BJ (cell line): ENCODE measurements at regions not wholly inside any gene's neighbourhood (a gene's known extent, or its start where the extent isn't known, plus 50 kb on each side); places are given as distances from the start of the nearest gene placed in this dataset.
"Not testable (repeated sequence)": the region's sequence is repeated elsewhere in the genome, so short reads cannot be mapped to it uniquely, and the experiment has no call there.

Experiments
- CTCF ChIA-PET: fragments of 350-600 bp; formaldehyde crosslinking; extraction: SDS; loops from one replicate; lab custom pipeline; 2021; ENCODE audit warnings: antibody characterized with exemption, inconsistent platforms; lab: Yijun Ruan, JAX
- POLR2A ChIA-PET: fragments of 300-600 bp; sonication (Branson Sonifier 250); formaldehyde crosslinking; extraction: SDS; loops from one replicate; lab custom pipeline; 2021; ENCODE audit warnings: antibody characterized with exemption; lab: Charles Lee
- DNase-seq: peaks from one replicate; pipeline ENCODE4 v3.0.0-alpha.2; 2011; ENCODE audit warnings: low read depth
- H3K27me3 ChIP-seq: 2 replicates; pipeline ENCODE4 v1.6.0; 2011; ENCODE audit warnings: low read length; ENCODE audit not compliant: control insufficient read depth, insufficient read depth
- H3K36me3 ChIP-seq: 2 replicates; pipeline ENCODE4 v1.5.1; 2011; ENCODE audit warnings: low read length; ENCODE audit not compliant: control insufficient read depth, insufficient read depth
- H3K4me3 ChIP-seq: 2 replicates; pipeline ENCODE4 v1.5.1; 2011; ENCODE audit warnings: low read depth, mild to moderate bottlenecking, control low read depth, low read length
- TF ChIP-seq, protein P1 (sequence below): IDR thresholded peaks from 2 replicates; pipeline ENCODE4 v1.5.1; 2011; ENCODE audit warnings: low read depth, mild to moderate bottlenecking, control low read depth, inconsistent platforms, low read length, moderate library complexity; ENCODE audit not compliant: insufficient read depth

DNA sequence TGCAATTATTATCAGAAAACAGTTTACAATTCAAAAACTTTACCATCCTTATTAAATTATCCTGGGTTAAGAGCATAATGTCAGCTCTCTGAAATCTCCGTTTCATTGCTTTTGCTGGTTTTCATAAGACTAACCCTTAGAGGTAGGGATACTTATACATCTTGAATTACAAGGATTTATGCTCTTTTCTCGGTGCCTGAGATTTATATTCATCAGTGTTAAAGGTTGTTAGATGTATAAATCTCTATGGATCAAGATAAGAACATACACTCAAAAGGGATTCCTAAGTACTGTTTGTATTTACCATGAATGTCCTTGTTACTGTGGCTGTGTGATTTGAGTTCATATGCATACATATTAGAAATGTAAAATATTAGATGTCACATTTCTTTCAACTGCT lies 684.7 kb downstream of the EFNA5 start:
- ChIA-PET POLR2A (no interaction called here), CTCF (no interaction called here)
- H3K4me3 ChIP-seq, result no peak overlapping the region
- no peaks in the 10 kb centered on the region for H3K27me3 ChIP-seq
- TF ChIP-seq, protein P1, sequence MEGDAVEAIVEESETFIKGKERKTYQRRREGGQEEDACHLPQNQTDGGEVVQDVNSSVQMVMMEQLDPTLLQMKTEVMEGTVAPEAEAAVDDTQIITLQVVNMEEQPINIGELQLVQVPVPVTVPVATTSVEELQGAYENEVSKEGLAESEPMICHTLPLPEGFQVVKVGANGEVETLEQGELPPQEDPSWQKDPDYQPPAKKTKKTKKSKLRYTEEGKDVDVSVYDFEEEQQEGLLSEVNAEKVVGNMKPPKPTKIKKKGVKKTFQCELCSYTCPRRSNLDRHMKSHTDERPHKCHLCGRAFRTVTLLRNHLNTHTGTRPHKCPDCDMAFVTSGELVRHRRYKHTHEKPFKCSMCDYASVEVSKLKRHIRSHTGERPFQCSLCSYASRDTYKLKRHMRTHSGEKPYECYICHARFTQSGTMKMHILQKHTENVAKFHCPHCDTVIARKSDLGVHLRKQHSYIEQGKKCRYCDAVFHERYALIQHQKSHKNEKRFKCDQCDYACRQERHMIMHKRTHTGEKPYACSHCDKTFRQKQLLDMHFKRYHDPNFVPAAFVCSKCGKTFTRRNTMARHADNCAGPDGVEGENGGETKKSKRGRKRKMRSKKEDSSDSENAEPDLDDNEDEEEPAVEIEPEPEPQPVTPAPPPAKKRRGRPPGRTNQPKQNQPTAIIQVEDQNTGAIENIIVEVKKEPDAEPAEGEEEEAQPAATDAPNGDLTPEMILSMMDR, result no peak
- no peaks in the 10 kb centered on the region for H3K36me3 ChIP-seq
- DNase-seq, result no peak

DNA sequence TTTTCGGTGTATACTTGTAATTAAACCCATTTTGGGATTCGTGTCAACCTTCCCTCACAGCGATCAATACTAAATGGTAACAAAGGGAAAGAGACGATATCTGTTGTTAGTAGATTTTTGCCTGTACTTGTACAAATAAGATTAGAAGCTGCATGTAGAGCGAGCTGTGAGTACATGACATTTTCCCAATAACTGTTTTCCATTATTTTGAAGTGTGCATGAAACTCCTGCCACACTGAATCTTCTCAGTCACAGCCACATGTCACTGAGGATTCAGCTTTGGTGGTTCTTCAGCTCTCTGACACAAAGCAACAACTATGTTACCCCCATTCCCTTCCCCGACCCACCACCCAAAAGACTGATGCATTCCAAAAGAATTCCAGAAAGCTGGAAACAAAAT lies 685.6 kb downstream of the EFNA5 start:
- H3K36me3 ChIP-seq, result no peaks in the 10 kb centered on the region
- TF ChIP-seq, protein P1, result no peak
- H3K27me3 ChIP-seq, result no peaks in the 10 kb centered on the region
- ChIA-PET POLR2A (no interaction called here), CTCF (no interaction called here)
- no peak for DNase-seq
- no peak overlapping the region for H3K4me3 ChIP-seq

DNA sequence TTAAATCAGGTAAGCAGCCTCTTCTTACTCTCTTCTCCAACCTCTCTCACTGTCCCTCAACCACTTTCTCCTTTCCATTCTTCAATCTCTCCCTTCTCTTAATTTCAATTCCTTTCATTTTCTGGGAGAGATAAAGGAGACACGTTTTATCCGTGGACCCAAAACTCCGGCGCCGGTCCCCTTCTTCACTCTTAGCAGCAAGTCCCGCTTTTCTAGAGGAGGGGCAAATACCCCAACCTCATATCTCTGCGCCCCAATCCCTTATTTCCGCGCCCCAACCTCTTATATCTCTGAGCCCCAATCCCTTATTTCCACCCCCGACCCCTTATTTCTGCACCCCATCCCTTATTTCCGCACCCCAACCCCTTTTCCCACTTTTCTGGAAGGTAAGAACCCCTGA lies 691.6 kb downstream of the EFNA5 start:
- CTCF ChIA-PET, result not testable (repeated sequence)

DNA sequence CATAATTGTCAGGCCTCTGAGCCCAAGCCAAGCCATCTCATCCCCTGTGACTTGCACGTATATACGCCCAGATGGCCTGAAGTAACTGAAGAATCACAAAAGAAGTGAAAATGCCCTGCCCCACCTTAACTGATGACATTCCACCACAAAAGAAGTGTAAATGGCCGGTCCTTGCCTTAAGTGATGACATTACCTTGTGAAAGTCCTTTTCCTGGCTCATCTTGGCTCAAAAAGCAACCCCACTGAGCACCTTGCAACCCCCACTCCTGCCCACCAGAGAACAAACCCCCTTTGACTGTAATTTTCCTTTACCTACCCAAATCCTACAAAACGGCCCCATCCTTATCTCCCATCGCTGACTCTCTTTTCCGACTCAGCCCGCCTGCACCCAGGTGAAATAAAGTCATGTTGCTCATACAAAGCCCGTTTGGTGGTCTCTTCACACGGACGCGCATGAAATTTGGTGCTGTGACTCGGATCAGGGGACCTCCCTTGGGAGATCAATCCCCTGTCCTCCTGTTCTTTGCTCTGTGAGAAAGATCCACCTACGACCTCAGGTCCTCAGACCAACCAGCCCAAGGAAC lies 692.1 kb downstream of the EFNA5 start:
- H3K4me3 ChIP-seq, DNase-seq, H3K27me3 ChIP-seq, H3K36me3 ChIP-seq, POLR2A ChIA-PET, CTCF ChIA-PET: not testable (repeated sequence)

More for the DNA sequence above, 691.6 kb downstream of the EFNA5 start:
- H3K27me3 ChIP-seq, POLR2A ChIA-PET, DNase-seq, H3K4me3 ChIP-seq, H3K36me3 ChIP-seq: not testable (repeated sequence)

DNA sequence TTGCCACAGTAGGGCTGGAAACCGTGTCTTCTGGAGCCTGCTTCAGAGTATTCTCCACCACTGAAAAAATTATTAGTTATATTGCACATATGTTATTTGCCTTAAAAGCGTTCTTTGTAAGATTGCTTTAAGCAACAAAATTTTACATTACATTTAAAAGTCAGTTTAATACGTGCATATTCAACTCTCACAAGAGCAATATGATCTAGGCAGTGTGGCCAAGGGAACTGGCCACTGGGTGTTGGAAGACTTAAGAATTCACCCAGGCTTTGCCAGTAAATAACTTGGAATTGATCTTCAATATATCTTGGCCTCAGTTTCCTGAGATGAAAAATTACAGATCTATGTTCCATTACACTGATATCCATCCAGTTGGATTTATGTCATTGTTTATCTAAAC lies 694.4 kb downstream of the EFNA5 start:
- Histone ChIP-seq H3K27me3 (no peaks in the 10 kb centered on the region), H3K36me3 (no peaks in the 10 kb centered on the region), H3K4me3 (no peak overlapping the region)
- TF ChIP-seq, protein P1, result no peak
- no peak for DNase-seq
- ChIA-PET POLR2A (no interaction called here), CTCF (no interaction called here)

DNA sequence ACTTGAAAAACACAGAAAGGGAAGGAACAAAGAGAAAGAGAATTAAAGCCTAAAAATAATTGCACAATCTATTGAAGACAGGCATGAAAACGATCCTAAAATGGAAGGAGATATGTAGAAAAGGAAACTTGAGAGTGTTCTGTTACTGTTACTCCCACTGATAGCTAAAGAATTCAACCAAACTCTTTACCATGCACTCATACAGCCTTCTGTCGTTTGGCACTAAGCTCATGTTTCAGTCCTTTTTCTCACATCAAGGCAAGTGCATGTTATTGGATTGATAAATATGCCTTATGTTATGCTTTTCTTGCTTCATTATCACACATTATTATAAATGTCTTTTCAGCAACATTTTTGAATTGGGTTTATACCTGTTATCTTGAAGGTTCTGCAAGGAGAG lies 696.5 kb downstream of the EFNA5 start:
- TF ChIP-seq, protein P1, result no peak
- CTCF ChIA-PET, result no interaction called here

More for the DNA sequence above, 696.5 kb downstream of the EFNA5 start:
- no peaks in the 10 kb centered on the region for H3K36me3 ChIP-seq
- no peaks in the 10 kb centered on the region for H3K27me3 ChIP-seq
- no peak for DNase-seq
- POLR2A ChIA-PET, result no interaction called here
- no peak overlapping the region for H3K4me3 ChIP-seq
